Adipocyte (in vitro differentiated cells): ENCODE measurements at regions not wholly inside any gene's neighbourhood (a gene's known extent, or its start where the extent isn't known, plus 50 kb on each side); places are given as distances from the start of the nearest gene placed in this dataset.
"Not testable (repeated sequence)": the region's sequence is repeated elsewhere in the genome, so short reads cannot be mapped to it uniquely, and the experiment has no call there.

Source experiments
- DNase-seq: peaks from one replicate; pipeline ENCODE4 v3.0.0-alpha.2; 2015; ENCODE audit warnings: low read depth
- H3K27me3 ChIP-seq: replicated peaks from 2 replicates; pipeline ENCODE4 v1.7.0; 2013; ENCODE audit warnings: mild to moderate bottlenecking, low read length, moderate library complexity; ENCODE audit not compliant: control insufficient read depth, insufficient read depth
- H3K36me3 ChIP-seq: 2 replicates; pipeline ENCODE4 v1.7.0; 2013; ENCODE audit warnings: low read length, mild to moderate bottlenecking, moderate library complexity; ENCODE audit not compliant: control insufficient read depth, insufficient read depth, severe bottlenecking
- H3K4me1 ChIP-seq: 2 replicates; pipeline ENCODE4 v1.7.0; 2013; ENCODE audit warnings: mild to moderate bottlenecking, low read length, moderate library complexity; ENCODE audit not compliant: control insufficient read depth, insufficient read depth
- H3K4me3 ChIP-seq: 2 replicates; pipeline ENCODE4 v1.7.0; 2013; ENCODE audit warnings: mild to moderate bottlenecking, low read length, moderate library complexity
- H3K9ac ChIP-seq: 2 replicates; pipeline ENCODE4 v1.7.0; 2013; ENCODE audit warnings: mild to moderate bottlenecking, low read length, moderate library complexity
- H3K9me3 ChIP-seq: 2 replicates; pipeline ENCODE4 v1.7.0; 2013; ENCODE audit warnings: mild to moderate bottlenecking, low read length, moderate library complexity; ENCODE audit not compliant: control insufficient read depth

DNA sequence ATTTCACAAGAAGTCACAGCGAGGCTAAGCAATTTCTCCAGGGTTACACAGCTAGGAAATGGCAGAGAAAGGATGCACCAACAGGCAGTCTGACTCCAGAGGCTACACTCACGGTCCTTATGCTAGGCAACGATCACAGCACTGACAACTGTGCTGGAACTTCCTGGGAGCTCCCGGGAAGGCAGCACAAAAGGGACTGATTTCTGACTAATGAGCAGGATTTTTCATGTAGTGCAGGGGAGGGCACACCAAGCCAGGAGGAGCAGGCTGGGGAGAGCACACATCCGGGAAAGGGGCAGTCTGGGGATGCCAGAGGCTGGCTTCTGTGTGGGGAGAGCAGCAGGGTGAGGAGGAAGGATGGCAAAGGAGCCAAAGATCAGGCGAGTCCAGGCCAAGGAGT lies 486.7 kb downstream of the OMA1 start:
- DNase-seq = no peak
- peaks cover 4% of the 10 kb centered on the region for H3K4me1 ChIP-seq
- H3K9ac ChIP-seq = no peak overlapping the region
- H3K27me3 ChIP-seq = peaks cover 24% of the 10 kb centered on the region
- H3K9me3 ChIP-seq = no peaks in the 10 kb centered on the region
- no peaks in the 10 kb centered on the region for H3K36me3 ChIP-seq
- no peak overlapping the region for H3K4me3 ChIP-seq

DNA sequence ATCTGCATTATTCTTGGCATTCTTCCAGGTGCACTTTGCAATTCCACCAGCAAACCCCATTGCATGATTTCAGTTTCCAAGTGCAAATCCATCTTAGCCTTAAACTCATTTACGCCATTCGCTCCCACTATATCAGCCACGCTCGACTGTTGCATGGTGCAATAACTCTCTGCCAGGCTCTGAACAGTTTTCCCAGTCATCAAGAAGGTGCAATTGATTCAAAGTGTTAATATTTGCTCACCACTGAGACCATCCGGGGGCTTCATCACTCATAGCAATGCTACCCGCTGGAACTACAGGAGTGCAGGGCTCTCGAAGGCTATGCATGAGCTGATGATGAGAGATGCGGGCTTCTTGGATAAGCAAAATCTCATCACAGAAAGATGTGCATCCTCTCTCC lies 488.2 kb downstream of the OMA1 start:
- DNase-seq = no peak
- Histone ChIP-seq H3K9me3 (peaks cover under 1% of the 10 kb centered on the region), H3K4me1 (peaks cover 4% of the 10 kb centered on the region), H3K36me3 (no peaks in the 10 kb centered on the region), H3K27me3 (peaks cover 24% of the 10 kb centered on the region), H3K9ac (no peak overlapping the region), H3K4me3 (no peak overlapping the region)

DNA sequence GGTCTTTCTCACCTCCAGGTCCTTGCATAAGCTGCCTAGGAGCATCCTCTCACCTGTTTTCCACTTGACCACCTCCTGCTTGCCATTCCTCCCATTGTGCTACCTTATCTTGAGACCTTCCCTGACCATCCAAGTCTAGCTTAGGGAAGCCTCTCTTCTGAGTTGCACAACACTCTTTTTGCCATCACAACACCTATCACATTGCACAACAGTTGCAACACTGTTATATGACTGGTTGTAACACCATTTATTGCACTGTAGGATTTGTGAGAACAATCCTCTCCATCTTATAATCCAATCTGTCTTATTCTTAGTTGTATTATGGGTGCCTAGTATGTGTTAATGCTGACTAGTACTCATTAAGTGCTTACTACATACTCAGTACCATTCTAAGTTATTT lies 488.7 kb downstream of the OMA1 start:
- peaks cover 3% of the 10 kb centered on the region for H3K9me3 ChIP-seq
- DNase-seq = no peak
- H3K9ac ChIP-seq = no peak overlapping the region
- peaks cover 4% of the 10 kb centered on the region for H3K4me1 ChIP-seq
- H3K36me3 ChIP-seq = no peaks in the 10 kb centered on the region
- H3K4me3 ChIP-seq = no peak overlapping the region
- H3K27me3 ChIP-seq = peaks cover 24% of the 10 kb centered on the region

DNA sequence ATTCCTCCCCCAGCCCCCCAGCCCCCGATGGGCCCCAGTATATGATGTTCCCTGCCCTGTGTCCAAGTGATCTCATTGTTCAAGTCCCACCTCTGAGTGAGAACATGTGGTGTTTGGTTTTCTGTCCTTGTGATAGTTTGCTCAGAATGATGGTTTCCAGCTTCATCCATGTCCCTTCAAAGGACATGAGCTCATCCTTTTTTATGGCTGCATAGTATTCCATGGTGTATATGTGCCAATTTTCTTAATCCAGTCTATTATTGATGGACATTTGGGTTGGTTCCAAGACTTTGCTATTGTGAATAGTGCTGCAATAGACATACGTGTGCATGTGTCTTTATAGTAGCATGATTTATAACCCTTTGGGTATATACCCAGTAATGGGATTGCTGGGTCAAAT lies 495.3 kb downstream of the OMA1 start:
- not testable (repeated sequence) for DNase-seq

DNA sequence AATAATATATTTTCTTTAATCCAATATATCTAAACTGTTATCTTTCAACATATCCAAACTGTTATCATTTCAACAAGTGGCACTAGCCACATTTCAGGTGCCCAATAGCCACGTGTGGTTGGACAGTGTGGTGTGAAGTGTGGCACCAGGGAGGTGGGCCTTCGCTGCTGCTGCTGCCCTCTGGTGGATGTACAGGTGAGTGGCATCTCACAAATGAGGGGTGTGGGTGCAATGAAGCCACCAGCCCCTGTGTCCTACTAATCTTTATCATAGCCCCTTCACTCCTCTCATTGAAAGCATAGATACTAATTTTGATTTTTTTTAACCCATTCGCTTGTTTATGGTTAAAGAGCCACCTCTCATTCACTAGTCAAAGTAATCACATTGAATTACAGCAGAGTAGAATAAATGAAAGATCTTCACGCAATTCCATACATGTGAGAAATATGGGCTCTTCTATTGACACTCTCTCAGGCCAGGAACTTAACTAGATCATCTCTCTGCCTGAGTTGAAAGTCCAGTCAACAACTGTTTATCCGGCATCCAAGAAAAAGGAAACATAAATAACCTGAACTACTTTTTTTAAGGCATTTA lies 499.2 kb downstream of the OMA1 start:
- DNase-seq = peak; percentile 54
- no peaks in the 10 kb centered on the region for H3K9me3 ChIP-seq
- no peak overlapping the region for H3K9ac ChIP-seq
- no peaks in the 10 kb centered on the region for H3K36me3 ChIP-seq
- H3K4me1 ChIP-seq = no peaks in the 10 kb centered on the region
- H3K27me3 ChIP-seq = peaks cover 9% of the 10 kb centered on the region
- H3K4me3 ChIP-seq = no peak overlapping the region

More for the DNA sequence above, 495.3 kb downstream of the OMA1 start:
- H3K4me3 ChIP-seq, H3K9ac ChIP-seq, H3K36me3 ChIP-seq, H3K4me1 ChIP-seq, H3K9me3 ChIP-seq, H3K27me3 ChIP-seq: not testable (repeated sequence)

DNA sequence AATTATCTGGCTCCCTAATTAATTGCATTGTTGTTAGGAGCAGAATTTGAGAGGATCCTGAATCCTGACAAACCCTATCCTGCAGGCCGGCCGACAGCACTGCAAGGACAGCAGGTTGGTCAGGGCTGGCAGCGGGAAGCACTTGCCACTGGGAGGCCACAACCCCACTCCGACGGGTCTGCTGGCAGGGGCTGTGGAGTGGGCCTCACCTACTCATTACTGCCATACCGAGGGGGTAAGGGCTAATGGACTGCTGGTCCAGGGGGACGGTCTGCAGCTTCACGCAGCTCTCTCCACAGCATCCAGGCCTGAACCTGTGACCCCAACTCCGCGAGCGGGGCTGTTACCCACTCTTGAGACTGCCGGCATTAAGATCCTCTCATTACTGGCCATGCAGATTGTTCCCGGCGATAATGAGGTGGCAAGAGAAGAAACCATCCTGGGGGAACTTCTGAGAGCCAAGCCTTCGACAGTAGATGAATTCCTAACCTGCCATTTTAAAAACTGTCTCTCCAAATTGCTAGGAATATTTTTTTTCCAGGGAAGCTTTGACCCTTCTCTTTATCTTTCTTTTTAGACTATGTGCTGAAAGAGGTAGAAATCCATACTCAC lies 501.3 kb downstream of the OMA1 start:
- Histone ChIP-seq H3K9me3 (no peaks in the 10 kb centered on the region), H3K9ac (no peak overlapping the region), H3K4me1 (no peaks in the 10 kb centered on the region), H3K27me3 (peaks cover 14% of the 10 kb centered on the region), H3K36me3 (no peaks in the 10 kb centered on the region), H3K4me3 (no peak overlapping the region)
- DNase-seq = no peak

DNA sequence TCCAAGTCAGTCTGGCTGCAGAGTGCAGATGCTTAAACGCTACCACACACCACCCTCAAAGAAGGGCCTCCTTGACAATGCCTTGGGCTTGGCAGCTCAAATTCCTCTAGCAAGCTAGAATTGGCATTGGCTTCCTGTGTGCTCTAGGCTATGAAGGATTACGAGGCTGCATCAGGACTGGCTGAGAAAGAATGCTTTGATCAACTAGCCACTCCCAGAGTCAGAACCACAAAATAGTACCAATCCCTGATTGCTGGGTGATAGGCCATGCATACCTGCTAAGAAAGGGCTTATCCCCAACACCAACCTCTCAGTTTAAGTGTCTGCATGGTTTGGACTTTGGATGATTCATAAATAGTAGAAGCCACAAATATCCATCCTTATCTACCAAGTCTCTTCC lies 504.9 kb downstream of the OMA1 start:
- Histone ChIP-seq H3K9ac (no peak overlapping the region), H3K9me3 (no peaks in the 10 kb centered on the region), H3K36me3 (no peaks in the 10 kb centered on the region), H3K27me3 (peaks cover 21% of the 10 kb centered on the region), H3K4me1 (no peaks in the 10 kb centered on the region), H3K4me3 (no peak overlapping the region)
- no peak for DNase-seq

DNA sequence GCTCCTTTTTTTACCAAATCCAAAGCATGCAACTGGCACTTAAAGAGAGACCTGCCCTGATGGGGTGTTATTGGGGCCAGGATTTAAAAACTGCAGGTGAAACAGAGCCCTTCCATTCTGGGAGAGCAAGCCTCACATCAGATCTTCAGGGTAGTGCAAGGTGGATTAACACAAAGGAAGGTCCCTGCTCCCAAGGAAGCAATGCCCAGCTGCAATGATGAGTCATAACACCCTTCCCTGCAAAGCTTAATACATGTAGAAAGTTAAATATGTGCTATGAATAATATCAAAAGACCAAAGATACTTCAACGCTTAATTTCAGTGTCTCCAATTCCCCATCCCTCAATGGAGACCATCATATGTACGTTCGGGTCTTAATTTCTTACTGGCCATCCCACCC lies 508.0 kb downstream of the OMA1 start:
- H3K9me3 ChIP-seq = no peaks in the 10 kb centered on the region

DNA sequence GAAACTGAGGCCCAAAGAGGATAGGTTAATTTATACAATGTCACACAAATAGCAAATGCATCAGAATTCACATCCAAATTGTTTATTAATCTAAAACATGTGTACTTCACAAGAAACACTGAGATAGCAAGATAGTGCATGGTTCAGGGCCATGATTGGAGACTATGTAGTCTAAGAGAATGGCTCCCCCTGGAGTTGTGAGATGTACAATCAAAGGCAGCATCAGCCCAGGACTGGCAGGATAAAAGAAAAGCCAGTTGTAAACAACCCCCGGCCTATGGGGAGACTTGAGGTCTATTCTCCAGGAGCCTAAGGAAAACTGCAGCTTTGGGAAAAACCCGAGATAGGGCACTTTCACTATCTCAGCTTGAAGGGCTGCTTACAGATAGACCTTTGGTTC lies 511.0 kb downstream of the OMA1 start:
- no peaks in the 10 kb centered on the region for H3K9me3 ChIP-seq
- H3K4me1 ChIP-seq = no peaks in the 10 kb centered on the region
- no peak overlapping the region for H3K9ac ChIP-seq
- H3K27me3 ChIP-seq = peaks cover 38% of the 10 kb centered on the region
- no peak for DNase-seq
- no peak overlapping the region for H3K4me3 ChIP-seq
- H3K36me3 ChIP-seq = no peaks in the 10 kb centered on the region

More for the DNA sequence above, 508.0 kb downstream of the OMA1 start:
- H3K4me3 ChIP-seq = no peak overlapping the region
- no peaks in the 10 kb centered on the region for H3K4me1 ChIP-seq
- no peak for DNase-seq
- H3K36me3 ChIP-seq = no peaks in the 10 kb centered on the region
- no peak overlapping the region for H3K9ac ChIP-seq
- peaks cover 33% of the 10 kb centered on the region for H3K27me3 ChIP-seq

DNA sequence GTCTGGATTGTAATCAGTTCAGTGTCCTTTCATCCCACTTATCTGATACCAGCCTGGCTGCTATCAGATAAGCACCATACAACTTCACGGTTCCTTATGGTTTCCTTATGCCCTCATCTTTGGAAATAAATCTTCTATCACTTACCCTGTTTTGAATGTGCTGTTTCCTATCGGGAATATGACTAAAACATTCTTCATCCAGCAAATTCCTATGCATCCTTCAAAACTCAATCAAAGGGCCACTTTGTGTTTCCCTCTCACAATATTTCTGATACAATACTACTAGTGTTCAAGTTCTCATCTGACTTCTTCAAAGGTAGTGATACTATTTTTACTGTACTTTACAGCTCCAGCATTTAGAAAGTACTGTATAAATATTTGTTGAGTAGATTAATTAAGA lies 513.2 kb downstream of the OMA1 start:
- no peaks in the 10 kb centered on the region for H3K9me3 ChIP-seq
- H3K4me3 ChIP-seq = no peak overlapping the region
- H3K27me3 ChIP-seq = peaks cover 40% of the 10 kb centered on the region
- no peaks in the 10 kb centered on the region for H3K4me1 ChIP-seq
- no peak for DNase-seq
- no peak overlapping the region for H3K9ac ChIP-seq
- H3K36me3 ChIP-seq = no peaks in the 10 kb centered on the region

DNA sequence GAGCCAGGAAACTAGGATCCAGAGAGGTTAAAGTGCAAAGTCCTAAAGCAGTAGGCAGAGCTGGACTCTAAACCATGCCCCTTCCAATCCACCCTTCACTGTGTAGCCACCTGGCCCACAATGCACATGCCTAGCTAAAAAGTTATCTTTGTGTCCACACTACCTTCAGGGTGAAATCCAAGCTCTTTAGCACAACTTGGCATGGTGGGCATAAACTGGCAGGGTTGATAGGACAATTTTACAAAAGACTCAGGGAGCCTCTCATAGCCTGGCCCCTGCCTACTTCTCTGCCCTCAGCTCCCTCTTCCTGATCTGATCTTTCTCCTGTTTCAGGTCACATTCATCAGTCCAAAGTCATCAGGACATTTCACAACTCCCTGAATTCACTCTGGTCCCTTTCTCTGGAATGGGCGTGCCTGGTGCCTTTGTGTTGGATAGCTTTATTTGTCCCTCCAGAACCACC lies 513.9 kb downstream of the OMA1 start:
- Histone ChIP-seq H3K36me3 (no peaks in the 10 kb centered on the region), H3K4me3 (no peak overlapping the region), H3K9me3 (no peaks in the 10 kb centered on the region), H3K27me3 (peaks cover 37% of the 10 kb centered on the region), H3K9ac (no peak overlapping the region), H3K4me1 (no peaks in the 10 kb centered on the region)
- no peak for DNase-seq

DNA sequence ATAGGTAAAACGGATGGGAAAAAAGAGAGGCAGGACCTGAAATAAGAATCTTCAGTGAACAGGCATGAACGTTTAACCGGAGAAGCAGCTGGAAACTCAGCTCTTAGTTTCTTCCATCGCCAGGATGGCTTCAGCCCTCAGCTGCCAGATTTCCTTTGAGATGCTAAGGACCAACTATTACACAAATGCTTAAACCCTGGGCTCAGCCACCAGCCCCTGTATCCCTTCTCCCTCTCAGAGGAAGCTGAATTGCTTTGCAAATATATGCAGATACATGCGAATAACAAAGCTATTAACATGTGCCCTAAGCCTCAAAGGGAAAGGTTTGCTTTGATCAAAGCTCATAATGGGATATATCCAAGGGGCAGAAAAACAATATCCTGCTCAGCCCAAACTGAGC lies 515.1 kb downstream of the OMA1 start:
- Histone ChIP-seq H3K9me3 (no peaks in the 10 kb centered on the region), H3K4me3 (no peak overlapping the region), H3K9ac (no peak overlapping the region), H3K4me1 (no peaks in the 10 kb centered on the region), H3K27me3 (peaks cover 33% of the 10 kb centered on the region), H3K36me3 (no peaks in the 10 kb centered on the region)
- no peak for DNase-seq
